WTC11 (cell line): ENCODE measurements at regions not wholly inside any gene's neighbourhood (a gene's known extent, or its start where the extent isn't known, plus 50 kb on each side); places are given as distances from the start of the nearest gene placed in this dataset.

Experiments used
- ATAC-seq: fragments of 200-7000 bp; cut with Tn5 transposase; 2 replicates; pipeline ENCODE4 v1.10.0; 2021; ENCODE audit warnings: mild to moderate bottlenecking, moderate library complexity
- CTCF ChIA-PET: fragments of 300-600 bp; sonication (Branson Sonifier 250); formaldehyde crosslinking; loops from one replicate; lab custom pipeline; 2021; ENCODE audit warnings: antibody characterized with exemption; lab: Charles Lee
- POLR2A ChIA-PET: fragments of 350-600 bp; sonication (Branson Sonifier 250); formaldehyde crosslinking; loops from one replicate; lab custom pipeline; 2021; ENCODE audit warnings: antibody characterized with exemption; lab: Charles Lee
- DNase-seq: peaks from one replicate; pipeline ENCODE4 v3.0.0; 2021; ENCODE audit warnings: low spot score
- H3K27ac Mint-ChIP-seq: 2 replicates; pipeline ENCODE4 v1.8.0; 2021; ENCODE audit warnings: mixed read lengths
- H3K27me3 Mint-ChIP-seq: 2 replicates; pipeline ENCODE4 v1.8.0; 2021; ENCODE audit warnings: low read depth, mild to moderate bottlenecking, moderate library complexity, mixed read lengths
- H3K36me3 Mint-ChIP-seq: 2 replicates; pipeline ENCODE4 v1.8.0; 2021; ENCODE audit warnings: mixed read lengths
- H3K4me1 Mint-ChIP-seq: 2 replicates; pipeline ENCODE4 v1.8.0; 2022; ENCODE audit warnings: mixed read lengths
- H3K4me3 Mint-ChIP-seq: 2 replicates; pipeline ENCODE4 v1.8.0; 2021; ENCODE audit warnings: mild to moderate bottlenecking, moderate library complexity, mixed read lengths
- H3K9me3 Mint-ChIP-seq: 2 replicates; pipeline ENCODE4 v1.8.0; 2021; ENCODE audit warnings: mixed read lengths
- CREB1 ChIP-seq: sonication (generic); formaldehyde crosslinking; IDR thresholded peaks from 2 replicates; pipeline ENCODE4 v1.8.0; 2023; ENCODE audit warnings: mild to moderate bottlenecking, missing genetic modification reagents
- CREM ChIP-seq: sonication (generic); formaldehyde crosslinking; IDR thresholded peaks from 2 replicates; pipeline ENCODE4 v1.8.1; 2022; ENCODE audit warnings: mild to moderate bottlenecking, missing genetic modification reagents, moderate library complexity
- FOXJ3 ChIP-seq: sonication (generic); formaldehyde crosslinking; IDR thresholded peaks from 2 replicates; pipeline ENCODE4 v1.9.0; 2021; ENCODE audit warnings: missing genetic modification reagents, mild to moderate bottlenecking, borderline replicate concordance
- FOXK1 ChIP-seq: sonication (generic); formaldehyde crosslinking; IDR thresholded peaks from 2 replicates; pipeline ENCODE4 v1.8.0; 2022; ENCODE audit warnings: mild to moderate bottlenecking, moderate library complexity, missing genetic modification reagents
- HMGA2 ChIP-seq: fragments of 250-450 bp; sonication (Bioruptor Pico); IDR thresholded peaks from 2 replicates; pipeline ENCODE4 v1.4.0; 2021; ENCODE audit warnings: mild to moderate bottlenecking, moderate library complexity
- NFYB ChIP-seq: sonication (generic); formaldehyde crosslinking; conservative IDR thresholded peaks from 2 replicates; pipeline ENCODE4 v1.8.0; 2022; ENCODE audit warnings: low read depth, missing genetic modification reagents
- PRRX2 ChIP-seq: fragments of 250-450 bp; sonication (Bioruptor Pico); IDR thresholded peaks from 2 replicates; pipeline ENCODE4 v1.8.0; 2021; ENCODE audit warnings: mild to moderate bottlenecking
- RORB ChIP-seq: fragments of 250-450 bp; sonication (Bioruptor Pico); IDR thresholded peaks from 2 replicates; pipeline ENCODE4 v1.9.0; 2021; ENCODE audit warnings: mild to moderate bottlenecking
- SMAD3 ChIP-seq: sonication (generic); formaldehyde crosslinking; IDR thresholded peaks from 2 replicates; pipeline ENCODE4 v1.8.0; 2022; ENCODE audit warnings: missing genetic modification reagents, mild to moderate bottlenecking, borderline replicate concordance
- ZNF121 ChIP-seq: sonication (generic); formaldehyde crosslinking; IDR thresholded peaks from 2 replicates; pipeline ENCODE4 v1.8.0; 2023; ENCODE audit warnings: missing genetic modification reagents
- ZNF219 ChIP-seq: sonication (generic); formaldehyde crosslinking; IDR thresholded peaks from 2 replicates; pipeline ENCODE4 v1.8.0; 2023; ENCODE audit warnings: missing genetic modification reagents, mild to moderate bottlenecking, borderline replicate concordance
- ZNF263 ChIP-seq: sonication (generic); formaldehyde crosslinking; IDR thresholded peaks from 2 replicates; pipeline ENCODE4 v1.8.1; 2022; ENCODE audit warnings: low read depth, mild to moderate bottlenecking, moderate library complexity, missing genetic modification reagents
- ZNF396 ChIP-seq: fragments of 250-450 bp; sonication (Bioruptor Pico); IDR thresholded peaks from 2 replicates; pipeline ENCODE4 v1.8.0; 2021; ENCODE audit warnings: mild to moderate bottlenecking, moderate library complexity, borderline replicate concordance
- ZNF671 ChIP-seq: fragments of 250-450 bp; sonication (Bioruptor Pico); IDR thresholded peaks from 2 replicates; pipeline ENCODE4 v1.8.0; 2021; ENCODE audit warnings: mild to moderate bottlenecking
- TF ChIP-seq, protein P1 (sequence below): sonication (generic); formaldehyde crosslinking; IDR thresholded peaks from 2 replicates; pipeline ENCODE4 v1.8.1; 2023; ENCODE audit warnings: mild to moderate bottlenecking, moderate library complexity, missing genetic modification reagents
- TF ChIP-seq, protein P2 (sequence below): sonication (generic); formaldehyde crosslinking; IDR thresholded peaks from 2 replicates; pipeline ENCODE4 v1.8.1; 2023; ENCODE audit warnings: mild to moderate bottlenecking, missing genetic modification reagents, moderate library complexity
- TF ChIP-seq, protein P3 (sequence below): sonication (generic); formaldehyde crosslinking; conservative IDR thresholded peaks from 2 replicates; pipeline ENCODE4 v1.8.1; 2022; ENCODE audit warnings: mild to moderate bottlenecking, missing genetic modification reagents
- TF ChIP-seq, protein P4 (sequence below): sonication (generic); formaldehyde crosslinking; IDR thresholded peaks from 2 replicates; pipeline ENCODE4 v1.8.0; 2023; ENCODE audit warnings: mild to moderate bottlenecking, missing genetic modification reagents
- TF ChIP-seq, protein P5 (sequence below): fragments of 250-450 bp; sonication (Bioruptor Pico); conservative IDR thresholded peaks from 2 replicates; pipeline ENCODE4 v1.9.0; 2021; ENCODE audit warnings: mild to moderate bottlenecking
- TF ChIP-seq, protein P6 (sequence below): fragments of 250-450 bp; sonication (Bioruptor Pico); IDR thresholded peaks from 2 replicates; pipeline ENCODE4 v1.8.0; 2021; ENCODE audit warnings: mild to moderate bottlenecking

DNA sequence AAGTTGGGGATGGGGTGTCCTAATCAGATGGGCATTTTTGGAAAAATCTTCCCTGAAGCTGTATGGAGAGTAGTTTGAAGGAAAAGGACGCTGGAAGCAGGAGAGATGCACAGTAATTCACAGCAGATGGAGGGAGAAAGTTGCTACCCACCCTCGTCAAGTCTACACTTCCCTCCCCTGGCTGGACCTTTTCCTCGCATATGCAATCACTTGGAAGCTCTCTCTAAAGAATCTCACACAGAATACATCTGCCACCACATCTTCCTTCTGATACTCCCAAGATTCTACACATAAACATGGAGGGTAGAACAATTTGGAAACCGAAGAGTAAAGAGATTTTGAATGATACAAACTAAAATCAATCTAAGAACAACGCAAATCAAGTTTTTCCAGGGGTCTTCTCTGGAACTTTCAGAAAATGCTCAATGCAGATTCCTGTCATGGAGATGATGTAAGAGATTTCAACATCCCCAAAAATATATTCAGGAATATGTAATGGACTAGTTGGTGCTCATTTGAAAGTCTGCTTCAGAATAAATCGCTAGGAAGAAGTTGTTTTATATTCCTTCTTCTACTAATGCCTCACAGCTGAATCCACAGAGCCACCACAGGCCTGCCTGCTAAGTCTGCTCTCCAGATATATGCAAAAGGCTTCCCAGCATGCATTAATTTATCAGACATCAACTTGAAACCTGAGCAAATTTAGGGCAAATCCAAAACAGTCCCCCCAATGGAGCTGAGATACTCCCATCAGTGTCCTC is 291.5 kb downstream of the LRATD1 start:
- H3K27me3 Mint-ChIP-seq = no peaks in the 10 kb centered on the region
- DNase-seq (no peak), ATAC-seq (no peak)
- TF ChIP-seq SMAD3 (CRISPR knock-in tag) = no peak
- TF ChIP-seq PRRX2 (CRISPR knock-in tag) = no peak
- no peak for TF ChIP-seq ZNF263 (CRISPR knock-in tag)
- no peak for TF ChIP-seq NFYB
- TF ChIP-seq, protein P1, sequence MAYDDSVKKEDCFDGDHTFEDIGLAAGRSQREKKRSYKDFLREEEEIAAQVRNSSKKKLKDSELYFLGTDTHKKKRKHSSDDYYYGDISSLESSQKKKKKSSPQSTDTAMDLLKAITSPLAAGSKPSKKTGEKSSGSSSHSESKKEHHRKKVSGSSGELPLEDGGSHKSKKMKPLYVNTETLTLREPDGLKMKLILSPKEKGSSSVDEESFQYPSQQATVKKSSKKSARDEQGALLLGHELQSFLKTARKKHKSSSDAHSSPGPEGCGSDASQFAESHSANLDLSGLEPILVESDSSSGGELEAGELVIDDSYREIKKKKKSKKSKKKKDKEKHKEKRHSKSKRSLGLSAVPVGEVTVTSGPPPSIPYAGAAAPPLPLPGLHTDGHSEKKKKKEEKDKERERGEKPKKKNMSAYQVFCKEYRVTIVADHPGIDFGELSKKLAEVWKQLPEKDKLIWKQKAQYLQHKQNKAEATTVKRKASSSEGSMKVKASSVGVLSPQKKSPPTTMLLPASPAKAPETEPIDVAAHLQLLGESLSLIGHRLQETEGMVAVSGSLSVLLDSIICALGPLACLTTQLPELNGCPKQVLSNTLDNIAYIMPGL (CRISPR knock-in tag) = no peak
- TF ChIP-seq, protein P2, sequence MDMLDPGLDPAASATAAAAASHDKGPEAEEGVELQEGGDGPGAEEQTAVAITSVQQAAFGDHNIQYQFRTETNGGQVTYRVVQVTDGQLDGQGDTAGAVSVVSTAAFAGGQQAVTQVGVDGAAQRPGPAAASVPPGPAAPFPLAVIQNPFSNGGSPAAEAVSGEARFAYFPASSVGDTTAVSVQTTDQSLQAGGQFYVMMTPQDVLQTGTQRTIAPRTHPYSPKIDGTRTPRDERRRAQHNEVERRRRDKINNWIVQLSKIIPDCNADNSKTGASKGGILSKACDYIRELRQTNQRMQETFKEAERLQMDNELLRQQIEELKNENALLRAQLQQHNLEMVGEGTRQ (CRISPR knock-in tag) = no peak
- no peak for TF ChIP-seq FOXJ3
- no peak for TF ChIP-seq ZNF396 (CRISPR knock-in tag)
- TF ChIP-seq CREM (CRISPR knock-in tag) = no peak
- no peak for TF ChIP-seq HMGA2
- no peak overlapping the region for H3K4me3 Mint-ChIP-seq
- peaks cover 8% of the 10 kb centered on the region for H3K4me1 Mint-ChIP-seq
- H3K9me3 Mint-ChIP-seq = peaks cover 3% of the 10 kb centered on the region
- ChIA-PET CTCF (interaction anchor here (0.9 kb wide), 1 partner anchor 290 kb away, joined by 3 read pairs; no protein-coding TSS in a partner anchor), POLR2A (no interaction called here)
- no peak overlapping the region for H3K27ac Mint-ChIP-seq
- no peaks in the 10 kb centered on the region for H3K36me3 Mint-ChIP-seq

DNA sequence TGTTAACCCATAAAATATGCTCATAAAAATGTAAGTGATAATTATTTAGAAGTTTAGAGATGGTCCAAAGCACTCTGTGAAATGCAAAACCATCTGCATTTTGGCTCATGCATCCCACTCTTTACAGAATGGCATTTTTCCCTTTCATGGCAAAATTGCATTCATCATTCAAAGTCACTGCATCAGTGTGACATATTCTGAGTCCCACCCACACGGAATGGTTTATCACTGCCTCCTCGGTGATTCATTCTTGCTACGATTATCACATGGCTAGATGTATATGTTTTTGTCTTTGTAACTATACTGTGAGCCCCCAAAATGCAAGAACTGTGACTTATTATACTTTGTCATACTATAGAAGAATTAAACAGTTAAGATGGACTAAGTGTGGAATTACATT is 293.0 kb downstream of the LRATD1 start:
- H3K4me3 Mint-ChIP-seq = no peak overlapping the region
- H3K9me3 Mint-ChIP-seq = peaks cover 3% of the 10 kb centered on the region
- DNase-seq (no peak), ATAC-seq (no peak)
- H3K27ac Mint-ChIP-seq = no peak overlapping the region
- TF ChIP-seq ZNF671 (no peak), ZNF219 (CRISPR knock-in tag) (no peak), RORB (CRISPR knock-in tag) (no peak)
- TF ChIP-seq, protein P3, sequence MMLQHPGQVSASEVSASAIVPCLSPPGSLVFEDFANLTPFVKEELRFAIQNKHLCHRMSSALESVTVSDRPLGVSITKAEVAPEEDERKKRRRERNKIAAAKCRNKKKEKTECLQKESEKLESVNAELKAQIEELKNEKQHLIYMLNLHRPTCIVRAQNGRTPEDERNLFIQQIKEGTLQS = no peak
- TF ChIP-seq, protein P4, sequence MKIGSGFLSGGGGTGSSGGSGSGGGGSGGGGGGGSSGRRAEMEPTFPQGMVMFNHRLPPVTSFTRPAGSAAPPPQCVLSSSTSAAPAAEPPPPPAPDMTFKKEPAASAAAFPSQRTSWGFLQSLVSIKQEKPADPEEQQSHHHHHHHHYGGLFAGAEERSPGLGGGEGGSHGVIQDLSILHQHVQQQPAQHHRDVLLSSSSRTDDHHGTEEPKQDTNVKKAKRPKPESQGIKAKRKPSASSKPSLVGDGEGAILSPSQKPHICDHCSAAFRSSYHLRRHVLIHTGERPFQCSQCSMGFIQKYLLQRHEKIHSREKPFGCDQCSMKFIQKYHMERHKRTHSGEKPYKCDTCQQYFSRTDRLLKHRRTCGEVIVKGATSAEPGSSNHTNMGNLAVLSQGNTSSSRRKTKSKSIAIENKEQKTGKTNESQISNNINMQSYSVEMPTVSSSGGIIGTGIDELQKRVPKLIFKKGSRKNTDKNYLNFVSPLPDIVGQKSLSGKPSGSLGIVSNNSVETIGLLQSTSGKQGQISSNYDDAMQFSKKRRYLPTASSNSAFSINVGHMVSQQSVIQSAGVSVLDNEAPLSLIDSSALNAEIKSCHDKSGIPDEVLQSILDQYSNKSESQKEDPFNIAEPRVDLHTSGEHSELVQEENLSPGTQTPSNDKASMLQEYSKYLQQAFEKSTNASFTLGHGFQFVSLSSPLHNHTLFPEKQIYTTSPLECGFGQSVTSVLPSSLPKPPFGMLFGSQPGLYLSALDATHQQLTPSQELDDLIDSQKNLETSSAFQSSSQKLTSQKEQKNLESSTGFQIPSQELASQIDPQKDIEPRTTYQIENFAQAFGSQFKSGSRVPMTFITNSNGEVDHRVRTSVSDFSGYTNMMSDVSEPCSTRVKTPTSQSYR (CRISPR knock-in tag) = no peak
- no peaks in the 10 kb centered on the region for H3K36me3 Mint-ChIP-seq
- ChIA-PET CTCF (no interaction called here), POLR2A (no interaction called here)
- peaks cover 8% of the 10 kb centered on the region for H3K4me1 Mint-ChIP-seq
- no peaks in the 10 kb centered on the region for H3K27me3 Mint-ChIP-seq

DNA sequence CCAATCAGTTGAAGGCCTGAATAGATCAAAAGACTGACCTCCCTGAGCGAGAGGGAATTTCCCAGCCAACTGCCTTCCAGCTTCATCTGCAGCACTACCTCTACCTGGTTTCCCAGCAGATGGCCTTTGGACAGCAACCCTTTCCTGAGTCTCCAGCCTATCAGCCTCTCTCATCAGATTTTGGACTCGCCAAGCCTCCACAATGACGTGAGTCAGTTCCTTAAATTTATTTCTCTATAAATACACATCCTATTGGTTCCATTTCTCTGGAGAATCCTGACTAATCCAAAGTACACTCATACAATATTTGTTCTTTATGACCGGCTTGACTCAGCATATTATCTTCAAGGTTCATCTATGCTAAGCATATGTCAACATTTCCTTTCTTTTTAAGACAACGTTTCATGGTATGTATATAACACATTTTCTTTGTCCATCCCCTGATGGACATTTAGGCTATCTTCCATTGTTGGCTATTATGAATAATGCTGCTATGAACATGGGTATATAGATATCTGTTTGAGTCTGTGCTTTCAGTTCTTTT is 294.6 kb downstream of the LRATD1 start:
- POLR2A ChIA-PET = no interaction called here
- TF ChIP-seq, protein P5, sequence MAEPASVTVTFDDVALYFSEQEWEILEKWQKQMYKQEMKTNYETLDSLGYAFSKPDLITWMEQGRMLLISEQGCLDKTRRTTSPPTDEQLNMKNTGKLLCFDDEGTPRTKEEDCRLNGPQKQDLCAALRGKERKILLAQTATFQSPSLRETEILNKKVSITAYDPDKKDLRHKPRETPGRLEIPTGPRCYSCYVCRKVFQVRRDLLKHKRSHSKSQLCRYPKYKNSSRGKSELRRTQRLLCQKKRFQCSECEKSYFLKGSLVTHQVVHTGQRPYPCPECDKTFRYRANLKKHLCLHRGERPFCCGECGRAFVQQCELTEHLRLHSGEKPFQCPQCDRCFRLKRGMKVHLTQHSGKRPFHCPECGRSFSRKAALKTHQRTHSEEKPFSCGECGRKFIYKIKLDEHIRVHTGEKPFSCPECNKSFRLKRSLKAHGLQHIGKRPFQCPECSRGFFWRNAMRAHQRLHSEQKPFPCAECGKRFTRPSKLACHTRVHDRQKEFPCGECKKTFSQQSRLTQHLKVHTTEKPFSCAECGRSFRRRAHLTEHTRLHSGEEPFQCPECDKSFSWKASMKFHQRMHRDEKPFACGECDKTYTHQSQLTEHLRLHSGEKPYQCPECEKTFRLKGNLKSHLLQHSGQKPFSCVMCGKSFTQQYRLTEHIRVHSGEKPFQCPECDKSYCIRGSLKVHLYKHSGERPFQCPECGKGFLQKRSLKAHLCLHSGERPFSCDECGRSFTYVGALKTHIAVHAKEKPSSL (CRISPR knock-in tag) = no peak
- TF ChIP-seq CREB1 (no peak), ZNF121 (CRISPR knock-in tag) (no peak), FOXK1 (no peak)
- TF ChIP-seq, protein P6, sequence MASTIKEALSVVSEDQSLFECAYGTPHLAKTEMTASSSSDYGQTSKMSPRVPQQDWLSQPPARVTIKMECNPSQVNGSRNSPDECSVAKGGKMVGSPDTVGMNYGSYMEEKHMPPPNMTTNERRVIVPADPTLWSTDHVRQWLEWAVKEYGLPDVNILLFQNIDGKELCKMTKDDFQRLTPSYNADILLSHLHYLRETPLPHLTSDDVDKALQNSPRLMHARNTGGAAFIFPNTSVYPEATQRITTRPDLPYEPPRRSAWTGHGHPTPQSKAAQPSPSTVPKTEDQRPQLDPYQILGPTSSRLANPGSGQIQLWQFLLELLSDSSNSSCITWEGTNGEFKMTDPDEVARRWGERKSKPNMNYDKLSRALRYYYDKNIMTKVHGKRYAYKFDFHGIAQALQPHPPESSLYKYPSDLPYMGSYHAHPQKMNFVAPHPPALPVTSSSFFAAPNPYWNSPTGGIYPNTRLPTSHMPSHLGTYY (CRISPR knock-in tag) = no peak
- Mint-ChIP-seq H3K4me1 (peaks cover 8% of the 10 kb centered on the region), H3K9me3 (peaks cover 3% of the 10 kb centered on the region), H3K27ac (no peak overlapping the region), H3K36me3 (no peaks in the 10 kb centered on the region), H3K4me3 (no peak overlapping the region), H3K27me3 (no peaks in the 10 kb centered on the region)
- CTCF ChIA-PET = no interaction called here
- no peak for ATAC-seq
- DNase-seq = no peak
